ENCODE measurements at regions not wholly inside any gene's neighbourhood (a gene's known extent, or its start where the extent isn't known, plus 50 kb on each side); places are given as distances from the start of the nearest gene placed in this dataset.

- Histone ChIP-seq H3K36me3 (ENCODE audit: control insufficient read depth in 1 of 2, insufficient read depth in 2 of 2, low read length in 2 of 2) (no peaks in the 10 kb centered on the region), H3K4me1 (ENCODE audit: control insufficient read depth in 1 of 2, insufficient read depth in 2 of 2, low read length in 2 of 2) (no peaks in the 10 kb centered on the region), H3K4me3 (ENCODE audit: low read depth in 1 of 2, low read length in 2 of 2) (no peak overlapping the region), H3K9me3 (ENCODE audit: control insufficient read depth in 1 of 2, low read length in 2 of 2) (no peaks in the 10 kb centered on the region), H3K27me3 (ENCODE audit: control insufficient read depth in 1 of 2, insufficient read depth in 2 of 2, low read length in 2 of 2) (no peaks in the 10 kb centered on the region), H3K27ac (ENCODE audit: low read depth, low read length) (no peak overlapping the region), H3K9ac (ENCODE audit: low read depth in 1 of 2, low read length in 2 of 2) (no peak overlapping the region)
Measured at GRCh38 chr2:41377837-41378236, 670.0 kb upstream of the PKDCC start.

- Histone ChIP-seq H3K9me3 (ENCODE audit: control insufficient read depth in 1 of 2, low read length in 2 of 2) (no peaks in the 10 kb centered on the region), H3K36me3 (ENCODE audit: control insufficient read depth in 1 of 2, insufficient read depth in 2 of 2, low read length in 2 of 2) (no peaks in the 10 kb centered on the region), H3K9ac (ENCODE audit: low read depth in 1 of 2, low read length in 2 of 2) (no peak overlapping the region), H3K4me1 (ENCODE audit: control insufficient read depth in 1 of 2, insufficient read depth in 2 of 2, low read length in 2 of 2) (no peaks in the 10 kb centered on the region), H3K4me3 (ENCODE audit: low read depth in 1 of 2, low read length in 2 of 2) (no peak overlapping the region), H3K27me3 (ENCODE audit: control insufficient read depth in 1 of 2, insufficient read depth in 2 of 2, low read length in 2 of 2) (no peaks in the 10 kb centered on the region), H3K27ac (ENCODE audit: low read depth, low read length) (no peak overlapping the region)
Measured at GRCh38 chr2:41378420-41378819, 669.4 kb upstream of the PKDCC start.

GRCh38 chr2:41379496-41380221 lies 668.2 kb upstream of the PKDCC start:
- H3K27ac ChIP-seq (ENCODE audit: low read depth, low read length) = no peak overlapping the region
- no peaks in the 10 kb centered on the region for H3K27me3 ChIP-seq (ENCODE audit: control insufficient read depth in 1 of 2, insufficient read depth in 2 of 2, low read length in 2 of 2)
- H3K9me3 ChIP-seq (ENCODE audit: control insufficient read depth in 1 of 2, low read length in 2 of 2) = no peaks in the 10 kb centered on the region
- no peaks in the 10 kb centered on the region for H3K4me1 ChIP-seq (ENCODE audit: control insufficient read depth in 1 of 2, insufficient read depth in 2 of 2, low read length in 2 of 2)
- H3K9ac ChIP-seq (ENCODE audit: low read depth in 1 of 2, low read length in 2 of 2) = no peak overlapping the region
- no peak overlapping the region for H3K4me3 ChIP-seq (ENCODE audit: low read depth in 1 of 2, low read length in 2 of 2)
- no peaks in the 10 kb centered on the region for H3K36me3 ChIP-seq (ENCODE audit: control insufficient read depth in 1 of 2, insufficient read depth in 2 of 2, low read length in 2 of 2)

GRCh38 chr2:41381701-41382100 lies 666.1 kb upstream of the PKDCC start:
- Histone ChIP-seq H3K9me3 (ENCODE audit: control insufficient read depth in 1 of 2, low read length in 2 of 2) (no peaks in the 10 kb centered on the region), H3K27me3 (ENCODE audit: control insufficient read depth in 1 of 2, insufficient read depth in 2 of 2, low read length in 2 of 2) (no peaks in the 10 kb centered on the region), H3K9ac (ENCODE audit: low read depth in 1 of 2, low read length in 2 of 2) (no peak overlapping the region), H3K4me3 (ENCODE audit: low read depth in 1 of 2, low read length in 2 of 2) (no peak overlapping the region), H3K36me3 (ENCODE audit: control insufficient read depth in 1 of 2, insufficient read depth in 2 of 2, low read length in 2 of 2) (no peaks in the 10 kb centered on the region), H3K4me1 (ENCODE audit: control insufficient read depth in 1 of 2, insufficient read depth in 2 of 2, low read length in 2 of 2) (no peaks in the 10 kb centered on the region), H3K27ac (ENCODE audit: low read depth, low read length) (no peak overlapping the region)

- H3K27me3 ChIP-seq (ENCODE audit: control insufficient read depth in 1 of 2, insufficient read depth in 2 of 2, low read length in 2 of 2) = no peaks in the 10 kb centered on the region
- no peaks in the 10 kb centered on the region for H3K36me3 ChIP-seq (ENCODE audit: control insufficient read depth in 1 of 2, insufficient read depth in 2 of 2, low read length in 2 of 2)
- no peaks in the 10 kb centered on the region for H3K4me1 ChIP-seq (ENCODE audit: control insufficient read depth in 1 of 2, insufficient read depth in 2 of 2, low read length in 2 of 2)
- H3K9me3 ChIP-seq (ENCODE audit: control insufficient read depth in 1 of 2, low read length in 2 of 2) = no peaks in the 10 kb centered on the region
- no peak overlapping the region for H3K9ac ChIP-seq (ENCODE audit: low read depth in 1 of 2, low read length in 2 of 2)
- no peak overlapping the region for H3K27ac ChIP-seq (ENCODE audit: low read depth, low read length)
- no peak overlapping the region for H3K4me3 ChIP-seq (ENCODE audit: low read depth in 1 of 2, low read length in 2 of 2)
Measured at GRCh38 chr2:41387519-41387918, 660.3 kb upstream of the PKDCC start.

- Histone ChIP-seq H3K27ac (ENCODE audit: low read depth, low read length) (no peak overlapping the region), H3K9me3 (ENCODE audit: control insufficient read depth in 1 of 2, low read length in 2 of 2) (no peaks in the 10 kb centered on the region), H3K4me1 (ENCODE audit: control insufficient read depth in 1 of 2, insufficient read depth in 2 of 2, low read length in 2 of 2) (no peaks in the 10 kb centered on the region), H3K36me3 (ENCODE audit: control insufficient read depth in 1 of 2, insufficient read depth in 2 of 2, low read length in 2 of 2) (no peaks in the 10 kb centered on the region), H3K4me3 (ENCODE audit: low read depth in 1 of 2, low read length in 2 of 2) (no peak overlapping the region), H3K9ac (ENCODE audit: low read depth in 1 of 2, low read length in 2 of 2) (no peak overlapping the region), H3K27me3 (ENCODE audit: control insufficient read depth in 1 of 2, insufficient read depth in 2 of 2, low read length in 2 of 2) (no peaks in the 10 kb centered on the region)
Measured at GRCh38 chr2:41393621-41394020, 654.2 kb upstream of the PKDCC start.

- Histone ChIP-seq H3K9ac (ENCODE audit: low read depth in 1 of 2, low read length in 2 of 2) (no peak overlapping the region), H3K4me1 (ENCODE audit: control insufficient read depth in 1 of 2, insufficient read depth in 2 of 2, low read length in 2 of 2) (no peaks in the 10 kb centered on the region), H3K9me3 (ENCODE audit: control insufficient read depth in 1 of 2, low read length in 2 of 2) (no peaks in the 10 kb centered on the region), H3K4me3 (ENCODE audit: low read depth in 1 of 2, low read length in 2 of 2) (no peak overlapping the region), H3K27ac (ENCODE audit: low read depth, low read length) (no peak overlapping the region), H3K27me3 (ENCODE audit: control insufficient read depth in 1 of 2, insufficient read depth in 2 of 2, low read length in 2 of 2) (no peaks in the 10 kb centered on the region), H3K36me3 (ENCODE audit: control insufficient read depth in 1 of 2, insufficient read depth in 2 of 2, low read length in 2 of 2) (no peaks in the 10 kb centered on the region)
Measured at GRCh38 chr2:41394541-41394940, 653.3 kb upstream of the PKDCC start.

GRCh38 chr2:41395692-41396091 lies 652.1 kb upstream of the PKDCC start:
- no peaks in the 10 kb centered on the region for H3K9me3 ChIP-seq (ENCODE audit: control insufficient read depth in 1 of 2, low read length in 2 of 2)
- H3K36me3 ChIP-seq (ENCODE audit: control insufficient read depth in 1 of 2, insufficient read depth in 2 of 2, low read length in 2 of 2) = no peaks in the 10 kb centered on the region
- H3K4me3 ChIP-seq (ENCODE audit: low read depth in 1 of 2, low read length in 2 of 2) = no peak overlapping the region
- H3K27me3 ChIP-seq (ENCODE audit: control insufficient read depth in 1 of 2, insufficient read depth in 2 of 2, low read length in 2 of 2) = no peaks in the 10 kb centered on the region
- H3K4me1 ChIP-seq (ENCODE audit: control insufficient read depth in 1 of 2, insufficient read depth in 2 of 2, low read length in 2 of 2) = no peaks in the 10 kb centered on the region
- no peak overlapping the region for H3K9ac ChIP-seq (ENCODE audit: low read depth in 1 of 2, low read length in 2 of 2)
- H3K27ac ChIP-seq (ENCODE audit: low read depth, low read length) = no peak overlapping the region

- H3K36me3 ChIP-seq (ENCODE audit: control insufficient read depth in 1 of 2, insufficient read depth in 2 of 2, low read length in 2 of 2) = no peaks in the 10 kb centered on the region
- no peak overlapping the region for H3K27ac ChIP-seq (ENCODE audit: low read depth, low read length)
- H3K9ac ChIP-seq (ENCODE audit: low read depth in 1 of 2, low read length in 2 of 2) = no peak overlapping the region
- no peaks in the 10 kb centered on the region for H3K9me3 ChIP-seq (ENCODE audit: control insufficient read depth in 1 of 2, low read length in 2 of 2)
- no peak overlapping the region for H3K4me3 ChIP-seq (ENCODE audit: low read depth in 1 of 2, low read length in 2 of 2)
- H3K27me3 ChIP-seq (ENCODE audit: control insufficient read depth in 1 of 2, insufficient read depth in 2 of 2, low read length in 2 of 2) = no peaks in the 10 kb centered on the region
- H3K4me1 ChIP-seq (ENCODE audit: control insufficient read depth in 1 of 2, insufficient read depth in 2 of 2, low read length in 2 of 2) = no peaks in the 10 kb centered on the region
Measured at GRCh38 chr2:41399437-41400087, 648.3 kb upstream of the PKDCC start.

- H3K27ac ChIP-seq (ENCODE audit: low read depth, low read length) = no peak overlapping the region
- no peak overlapping the region for H3K9ac ChIP-seq (ENCODE audit: low read depth in 1 of 2, low read length in 2 of 2)
- no peaks in the 10 kb centered on the region for H3K27me3 ChIP-seq (ENCODE audit: control insufficient read depth in 1 of 2, insufficient read depth in 2 of 2, low read length in 2 of 2)
- no peaks in the 10 kb centered on the region for H3K9me3 ChIP-seq (ENCODE audit: control insufficient read depth in 1 of 2, low read length in 2 of 2)
- H3K4me3 ChIP-seq (ENCODE audit: low read depth in 1 of 2, low read length in 2 of 2) = no peak overlapping the region
- H3K4me1 ChIP-seq (ENCODE audit: control insufficient read depth in 1 of 2, insufficient read depth in 2 of 2, low read length in 2 of 2) = no peaks in the 10 kb centered on the region
- H3K36me3 ChIP-seq (ENCODE audit: control insufficient read depth in 1 of 2, insufficient read depth in 2 of 2, low read length in 2 of 2) = no peaks in the 10 kb centered on the region
Measured at GRCh38 chr2:41400088-41400665, 647.6 kb upstream of the PKDCC start.
